Peyer's patch (tissue), 4 donors: ENCODE measurements at regions not wholly inside any gene's neighbourhood (a gene's known extent, or its start where the extent isn't known, plus 50 kb on each side); places are given as distances from the start of the nearest gene placed in this dataset.
"Not testable (repeated sequence)": the region's sequence is repeated elsewhere in the genome, so short reads cannot be mapped to it uniquely, and the experiment has no call there.

Experiments used
- DNase-seq, 3 donors: peaks; one replicate each; pipeline ENCODE4 v3.0.0-alpha.2; 2017 to 2019
- H3K27ac ChIP-seq, 4 donors: fragments of 200-600 bp; sonication (generic); one replicate each; pipeline ENCODE4 v1.5.1; 2016 to 2019
- H3K27me3 ChIP-seq, 2 donors: fragments of 200-600 bp; sonication (generic); one replicate each; pipeline ENCODE4 v1.5.1; 2019
- H3K36me3 ChIP-seq, 3 donors: fragments of 200-600 bp; sonication (generic); one replicate each; pipeline ENCODE4 v1.5.1; 2016 to 2019
- H3K4me1 ChIP-seq, 4 donors: fragments of 200-600 bp; sonication (generic); one replicate each; pipeline ENCODE4 v1.5.1; 2016 to 2019
- H3K4me3 ChIP-seq, 4 donors: fragments of 200-600 bp; sonication (generic); 1 replicate in 3 of 4; 2 replicates in 1 of 4; pipeline ENCODE4 v1.5.1; 2016 to 2019; ENCODE audit warnings: mild to moderate bottlenecking in 1 of 4
- H3K9me3 ChIP-seq, 4 donors: fragments of 200-600 bp; sonication (generic); one replicate each; pipeline ENCODE4 v1.5.1; 2016 to 2019; ENCODE audit warnings: mild to moderate bottlenecking in 1 of 4
- CTCF ChIP-seq, 6 experiments: fragments of 450-650 bp in 4 of 6; fragments of 200-600 bp in 2 of 6; sonication (generic) in 1 of 6; IDR thresholded peaks; one replicate each; pipeline ENCODE4 v1.5.1; 2017 to 2019; ENCODE audit warnings: antibody characterized with exemption in 6 of 6, mild to moderate bottlenecking in 3 of 6, moderate library complexity in 1 of 6
- POLR2A ChIP-seq, 2 donors: fragments of 450-650 bp; IDR thresholded peaks; one replicate each; pipeline ENCODE4 v1.5.1; 2017; ENCODE audit warnings: antibody characterized with exemption in 2 of 2, mild to moderate bottlenecking in 2 of 2, moderate library complexity in 2 of 2

GRCh38 chr14:41449066-41449465 is 157.6 kb upstream of the LRFN5 start:
- Histone ChIP-seq H3K4me3 (no peak overlapping the region), H3K9me3 (no peaks in the 10 kb centered on the region), H3K36me3 (no peaks in the 10 kb centered on the region), H3K4me1 (no peaks in the 10 kb centered on the region), H3K27me3 (no peaks in the 10 kb centered on the region), H3K27ac (no peak overlapping the region)
- TF ChIP-seq CTCF (IDR thresholded peaks at IDR 0.05), result no peak
- no peak for TF ChIP-seq POLR2A (IDR thresholded peaks at IDR 0.05)
- DNase-seq, result no peak

GRCh38 chr14:41446008-41446407 is 160.7 kb upstream of the LRFN5 start:
- Histone ChIP-seq H3K36me3 (no peaks in the 10 kb centered on the region), H3K9me3 (no peaks in the 10 kb centered on the region), H3K27me3 (no peaks in the 10 kb centered on the region), H3K4me3 (no peak overlapping the region), H3K4me1 (no peaks in the 10 kb centered on the region), H3K27ac (no peak overlapping the region)
- no peak for TF ChIP-seq CTCF (IDR thresholded peaks at IDR 0.05)
- no peak for TF ChIP-seq POLR2A (IDR thresholded peaks at IDR 0.05)
- DNase-seq, result no peak

- no peak for TF ChIP-seq CTCF (IDR thresholded peaks at IDR 0.05)
- no peak for TF ChIP-seq POLR2A (IDR thresholded peaks at IDR 0.05)
- Histone ChIP-seq H3K4me3 (no peak overlapping the region), H3K4me1 (no peaks in the 10 kb centered on the region), H3K27me3 (no peaks in the 10 kb centered on the region), H3K9me3 (no peaks in the 10 kb centered on the region), H3K36me3 (no peaks in the 10 kb centered on the region), H3K27ac (no peak overlapping the region)
- DNase-seq, result no peak
These were observed 183.2 kb upstream of the LRFN5 start for GRCh38 chr14:41423503-41423902.

- DNase-seq, H3K27ac ChIP-seq: not testable (repeated sequence)
These were observed 185.4 kb upstream of the LRFN5 start for GRCh38 chr14:41421308-41421707.

GRCh38 chr14:41419709-41420108 is 187.0 kb upstream of the LRFN5 start:
- no peak for DNase-seq
- H3K4me1 ChIP-seq, result no peaks in the 10 kb centered on the region
- H3K36me3 ChIP-seq, result no peaks in the 10 kb centered on the region
- no peak overlapping the region for H3K4me3 ChIP-seq
- H3K27ac ChIP-seq, result no peak overlapping the region
- TF ChIP-seq POLR2A (IDR thresholded peaks at IDR 0.05) (no peak), CTCF (IDR thresholded peaks at IDR 0.05) (no peak)
- no peaks in the 10 kb centered on the region for H3K27me3 ChIP-seq
- no peaks in the 10 kb centered on the region for H3K9me3 ChIP-seq

More at GRCh38 chr14:41421308-41421707, 185.4 kb upstream of the LRFN5 start:
- not testable (repeated sequence) for H3K36me3 ChIP-seq, H3K4me3 ChIP-seq, H3K27me3 ChIP-seq, H3K4me1 ChIP-seq, H3K9me3 ChIP-seq

GRCh38 chr14:41418851-41419250 is 187.8 kb upstream of the LRFN5 start:
- H3K4me3 ChIP-seq, result no peak overlapping the region
- no peaks in the 10 kb centered on the region for H3K27me3 ChIP-seq
- no peaks in the 10 kb centered on the region for H3K36me3 ChIP-seq
- DNase-seq, result no peak
- no peaks in the 10 kb centered on the region for H3K4me1 ChIP-seq
- no peaks in the 10 kb centered on the region for H3K9me3 ChIP-seq
- no peak overlapping the region for H3K27ac ChIP-seq
- TF ChIP-seq CTCF (IDR thresholded peaks at IDR 0.05) (no peak), POLR2A (IDR thresholded peaks at IDR 0.05) (no peak)
